GM12865 (cell line): ENCODE measurements at regions not wholly inside any gene's neighbourhood (a gene's known extent, or its start where the extent isn't known, plus 50 kb on each side); places are given as distances from the start of the nearest gene placed in this dataset.

ENCODE experiments used
- DNase-seq: peaks from one replicate; pipeline ENCODE4 v3.0.0; 2010; ENCODE audit warnings: low read depth
- H3K4me3 ChIP-seq: 2 replicates; pipeline ENCODE4 v1.5.1; 2011; ENCODE audit warnings: mild to moderate bottlenecking, low read depth, low read length, control low read depth
- TF ChIP-seq, protein P1 (sequence below): IDR thresholded peaks from 2 replicates; pipeline ENCODE4 v1.5.1; 2011; ENCODE audit warnings: low read length, control low read depth, low read depth, inconsistent platforms; ENCODE audit not compliant: insufficient read depth; ENCODE audit errors: missing control alignments

- TF ChIP-seq, protein P1, sequence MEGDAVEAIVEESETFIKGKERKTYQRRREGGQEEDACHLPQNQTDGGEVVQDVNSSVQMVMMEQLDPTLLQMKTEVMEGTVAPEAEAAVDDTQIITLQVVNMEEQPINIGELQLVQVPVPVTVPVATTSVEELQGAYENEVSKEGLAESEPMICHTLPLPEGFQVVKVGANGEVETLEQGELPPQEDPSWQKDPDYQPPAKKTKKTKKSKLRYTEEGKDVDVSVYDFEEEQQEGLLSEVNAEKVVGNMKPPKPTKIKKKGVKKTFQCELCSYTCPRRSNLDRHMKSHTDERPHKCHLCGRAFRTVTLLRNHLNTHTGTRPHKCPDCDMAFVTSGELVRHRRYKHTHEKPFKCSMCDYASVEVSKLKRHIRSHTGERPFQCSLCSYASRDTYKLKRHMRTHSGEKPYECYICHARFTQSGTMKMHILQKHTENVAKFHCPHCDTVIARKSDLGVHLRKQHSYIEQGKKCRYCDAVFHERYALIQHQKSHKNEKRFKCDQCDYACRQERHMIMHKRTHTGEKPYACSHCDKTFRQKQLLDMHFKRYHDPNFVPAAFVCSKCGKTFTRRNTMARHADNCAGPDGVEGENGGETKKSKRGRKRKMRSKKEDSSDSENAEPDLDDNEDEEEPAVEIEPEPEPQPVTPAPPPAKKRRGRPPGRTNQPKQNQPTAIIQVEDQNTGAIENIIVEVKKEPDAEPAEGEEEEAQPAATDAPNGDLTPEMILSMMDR, result no peak
- DNase-seq, result no peak
- no peak overlapping the region for H3K4me3 ChIP-seq
Measured at GRCh38 chr7:96547371-96547811, 162.3 kb downstream of the SEM1 start.

- H3K4me3 ChIP-seq, result no peak overlapping the region
- DNase-seq, result no peak
Measured at GRCh38 chr7:96546426-96546825, 163.2 kb downstream of the SEM1 start.

DNA sequence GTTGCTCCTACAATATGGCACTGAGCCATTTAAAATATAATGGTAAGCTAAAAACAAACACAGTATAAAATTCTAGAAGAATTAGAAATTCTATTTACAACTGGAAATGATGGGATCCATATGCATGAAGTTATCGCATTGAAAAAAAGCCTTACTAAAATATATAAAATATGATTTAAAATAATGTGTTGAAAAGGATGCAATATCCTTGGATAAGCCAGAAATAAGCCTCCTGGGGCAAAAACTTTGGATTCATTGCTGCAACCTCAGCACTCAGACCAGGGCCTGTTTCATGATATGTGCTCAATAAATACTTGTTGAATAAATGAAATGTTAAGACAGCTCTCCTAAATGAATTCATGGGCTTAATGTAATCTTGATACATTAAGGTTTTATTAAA, 170.2 kb downstream of the SEM1 start:
- no peak overlapping the region for H3K4me3 ChIP-seq
- TF ChIP-seq, protein P1, result no peak
- no peak for DNase-seq

More at GRCh38 chr7:96546426-96546825, 163.2 kb downstream of the SEM1 start:
- TF ChIP-seq, protein P1, result no peak

DNA sequence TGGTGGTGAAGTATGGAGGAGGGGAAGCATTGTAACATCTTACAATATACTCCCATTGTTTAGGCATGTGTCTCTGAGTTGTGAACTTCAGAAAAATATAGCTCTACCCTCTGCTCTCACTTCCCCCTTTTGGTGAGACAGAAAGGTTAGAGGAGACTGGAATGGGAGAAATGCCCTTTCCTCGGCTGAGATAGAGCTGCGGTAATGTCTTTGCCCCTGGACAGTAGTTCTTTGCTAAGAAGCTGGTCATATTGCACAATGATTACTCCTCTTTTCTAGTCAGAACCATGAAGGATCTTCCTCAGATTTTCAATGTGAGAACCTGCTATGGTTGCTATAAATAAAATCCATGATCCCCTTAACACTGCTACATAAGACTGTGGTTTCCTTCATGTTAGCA, 171.0 kb downstream of the SEM1 start:
- TF ChIP-seq, protein P1, result no peak
- DNase-seq, result no peak

DNA sequence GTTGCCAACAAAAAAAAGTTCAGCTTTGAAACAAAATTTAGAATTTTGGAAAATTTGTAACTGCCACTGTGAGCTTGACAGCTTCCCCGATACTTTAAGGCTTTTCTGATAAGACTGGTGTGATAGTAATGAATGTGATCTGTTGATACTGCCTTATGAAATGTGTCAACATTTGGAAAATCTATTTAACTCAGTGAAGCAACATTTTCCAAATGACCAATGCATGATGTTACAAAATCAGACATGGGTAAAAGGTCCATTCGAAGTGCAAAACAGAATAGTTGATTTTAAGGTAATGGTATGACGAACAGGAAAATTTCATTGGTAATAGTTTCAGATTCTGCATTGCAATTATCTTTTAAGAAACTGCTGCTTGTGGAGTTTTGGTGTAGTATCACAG, 175.4 kb downstream of the SEM1 start:
- DNase-seq, result no peak
- TF ChIP-seq, protein P1, result no peak
- no peak overlapping the region for H3K4me3 ChIP-seq

More for the DNA sequence above, 171.0 kb downstream of the SEM1 start:
- H3K4me3 ChIP-seq, result no peak overlapping the region

- DNase-seq, result no peak
- TF ChIP-seq, protein P1, result no peak
- no peak overlapping the region for H3K4me3 ChIP-seq
Measured at GRCh38 chr7:96532428-96532935, 177.2 kb downstream of the SEM1 start.

GRCh38 chr7:96531331-96531730, 178.3 kb downstream of the SEM1 start:
- TF ChIP-seq, protein P1, result no peak
- no peak for DNase-seq
- no peak overlapping the region for H3K4me3 ChIP-seq
